T-cell (primary cell): ENCODE measurements at regions not wholly inside any gene's neighbourhood (a gene's known extent, or its start where the extent isn't known, plus 50 kb on each side); places are given as distances from the start of the nearest gene placed in this dataset.

Source experiments
- ATAC-seq, 4 experiments: fragments of 200-7000 bp in 3 of 4; fragments of 150-1000 bp in 1 of 4; cut with Tn5 transposase; replicated peaks in 1 of 4; 1 replicate in 3 of 4; 2 replicates in 1 of 4; pipeline ENCODE4 v1.10.0; 2021; ENCODE audit warnings: moderate library complexity in 3 of 4, mild to moderate bottlenecking in 2 of 4, moderate number of reproducible peaks in 1 of 4
- CTCF ChIA-PET, 2 donors: fragments of 300-600 bp; sonication (Branson Sonifier 250); formaldehyde crosslinking; loops; one replicate each; lab custom pipeline; 2022; ENCODE audit warnings: antibody characterized with exemption in 2 of 2; lab: Charles Lee
- POLR2A ChIA-PET, 2 donors: fragments of 300-600 bp; sonication (Branson Sonifier 250); formaldehyde crosslinking; loops; one replicate each; lab custom pipeline; 2022; ENCODE audit warnings: antibody characterized with exemption in 2 of 2; lab: Charles Lee
- DNase-seq, 35 experiments: peaks; one replicate each; pipeline versions ENCODE4 v3.0.0 to v3.0.0-alpha.2; 2013 to 2023
- H3K27ac ChIP-seq: one replicate; pipeline ENCODE4 v1.5.1; 2013; ENCODE audit warnings: low read length
- H3K27me3 ChIP-seq, 2 experiments: replicated peaks in 1 of 2; 1 replicate in 1 of 2; 2 replicates in 1 of 2; pipeline versions ENCODE4 v1.6.1 to v1.7.0; 2013; ENCODE audit warnings: low read length in 1 of 2, mixed read lengths in 1 of 2; ENCODE audit not compliant: control insufficient read depth in 2 of 2, insufficient read depth in 2 of 2; ENCODE audit errors: extremely low read depth in 1 of 2
- H3K36me3 ChIP-seq, 2 donors: 1 replicate in 1 of 2; 2 replicates in 1 of 2; pipeline versions ENCODE4 v1.6.1 to v1.7.0; 2013; ENCODE audit warnings: low read length in 1 of 2; ENCODE audit not compliant: control insufficient read depth in 2 of 2, insufficient read depth in 1 of 2; ENCODE audit errors: extremely low read depth in 1 of 2
- H3K4me1 ChIP-seq, 2 experiments: 1 replicate in 1 of 2; 2 replicates in 1 of 2; pipeline versions ENCODE4 v1.6.1 to v1.7.0; 2013; ENCODE audit warnings: low read length in 2 of 2, mixed read lengths in 1 of 2; ENCODE audit not compliant: insufficient read depth in 2 of 2, control insufficient read depth in 1 of 2; ENCODE audit errors: extremely low read depth in 1 of 2
- H3K4me3 ChIP-seq, 2 donors: 1 replicate in 1 of 2; 2 replicates in 1 of 2; pipeline versions ENCODE4 v1.5.1 to v1.7.0; 2013; ENCODE audit warnings: mild to moderate bottlenecking in 2 of 2, low read length in 1 of 2, moderate library complexity in 1 of 2; ENCODE audit not compliant: control insufficient read depth in 1 of 2; ENCODE audit errors: extremely low read depth in 1 of 2
- H3K9me3 ChIP-seq: 2 replicates; pipeline ENCODE4 v1.7.0; 2013
- H3K27ac Mint-ChIP-seq, 2 donors: one replicate each; pipeline ENCODE4 v1.8.0; 2020 to 2021; ENCODE audit warnings: mild to moderate bottlenecking in 2 of 2, mixed read lengths in 2 of 2
- H3K27me3 Mint-ChIP-seq, 2 donors: one replicate each; pipeline ENCODE4 v1.8.0; 2021 to 2022; ENCODE audit warnings: mixed read lengths in 2 of 2
- H3K36me3 Mint-ChIP-seq: one replicate; pipeline ENCODE4 v1.8.0; 2021; ENCODE audit warnings: mixed read lengths
- H3K4me1 Mint-ChIP-seq, 3 donors: one replicate each; pipeline ENCODE4 v1.8.0; 2020 to 2022; ENCODE audit warnings: mixed read lengths in 3 of 3, mild to moderate bottlenecking in 1 of 3
- H3K4me3 Mint-ChIP-seq, 3 donors: one replicate each; pipeline ENCODE4 v1.8.0; 2020 to 2022; ENCODE audit warnings: mild to moderate bottlenecking in 3 of 3, mixed read lengths in 3 of 3, moderate library complexity in 3 of 3
- H3K9me3 Mint-ChIP-seq, 3 donors: one replicate each; pipeline ENCODE4 v1.8.0; 2020 to 2022; ENCODE audit warnings: mixed read lengths in 3 of 3
- WGBS: methylation state at CpG from one replicate; pipeline ENCODE4 v1.1.5; 2013; ENCODE audit warnings: missing lambda C conversion rate; ENCODE audit not compliant: insufficient coverage; 5-methylcytosine and 5-hydroxymethylcytosine counted together

DNA sequence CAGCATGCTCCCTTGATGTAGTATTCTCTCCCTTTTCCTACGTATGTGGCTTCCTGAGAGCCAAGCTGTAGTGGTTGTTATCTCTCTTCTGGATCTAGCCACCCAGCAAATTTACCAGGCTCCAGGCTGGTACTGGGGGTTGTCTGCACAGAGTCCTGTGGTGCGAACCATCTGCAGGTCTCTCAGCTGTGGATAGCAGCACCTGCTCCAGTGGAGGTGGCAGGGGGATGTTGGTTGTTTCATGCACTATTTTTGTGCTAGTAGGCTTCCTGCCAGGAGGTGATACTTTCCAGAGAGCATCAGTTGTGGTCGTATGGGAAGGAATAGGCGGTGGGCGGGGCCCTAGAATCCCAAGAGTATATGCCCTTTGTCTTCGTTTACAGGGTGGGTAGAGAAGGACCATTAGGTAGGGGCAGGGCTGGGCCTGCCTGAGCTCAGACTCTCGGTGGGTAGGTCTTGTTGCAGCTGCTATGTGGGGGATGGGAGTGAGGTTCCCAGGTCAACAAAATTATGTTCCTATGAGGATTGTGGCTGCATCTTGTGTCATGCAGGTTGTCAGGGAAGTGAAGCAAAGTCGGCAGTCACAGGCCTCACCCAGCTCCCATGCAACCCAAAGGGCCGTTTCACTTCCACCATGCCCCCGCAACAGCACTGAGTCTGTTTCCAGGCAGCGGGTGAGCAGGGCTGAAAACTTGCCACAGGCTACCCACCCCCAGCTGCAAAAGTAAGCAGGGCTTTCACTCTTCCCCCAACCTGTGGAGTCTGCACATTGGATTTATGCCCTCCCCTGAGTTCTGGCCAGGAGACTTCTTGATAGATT lies 1139.5 kb downstream of the BCL11A start:
- no peaks in the 10 kb centered on the region for H3K4me1 Mint-ChIP-seq
- H3K4me3 Mint-ChIP-seq = no peak overlapping the region
- ATAC-seq (no peak), DNase-seq (peak in 1 of 35 experiments; percentile 2)
- H3K36me3 Mint-ChIP-seq = no peaks in the 10 kb centered on the region
- H3K27ac ChIP-seq = no peak overlapping the region
- peaks cover 0 to 2% of the 10 kb centered on the region in 2 donors for H3K27me3 Mint-ChIP-seq
- peaks cover 18 to 38% (median 23%) of the 10 kb centered on the region in 3 donors for H3K9me3 Mint-ChIP-seq
- H3K9me3 ChIP-seq = peaks cover 4% of the 10 kb centered on the region
- H3K36me3 ChIP-seq = no peaks in the 10 kb centered on the region
- ChIA-PET CTCF (no interaction called here), POLR2A (no interaction called here)
- H3K27ac Mint-ChIP-seq = no peak overlapping the region
- H3K4me1 ChIP-seq = no peaks in the 10 kb centered on the region
- H3K27me3 ChIP-seq = peaks cover 0 to 9% of the 10 kb centered on the region in 2 experiments
- WGBS = 46% methylated on average over 8 of the region's 11 CpGs
- no peak overlapping the region for H3K4me3 ChIP-seq

GRCh38 chr2:59399126-59399525 lies 1154.3 kb downstream of the BCL11A start:
- peaks cover 3 to 12% (median 5%) of the 10 kb centered on the region in 3 donors for H3K9me3 Mint-ChIP-seq
- H3K36me3 Mint-ChIP-seq = no peaks in the 10 kb centered on the region
- Histone ChIP-seq H3K36me3 (no peaks in the 10 kb centered on the region), H3K27ac (no peak overlapping the region), H3K9me3 (no peaks in the 10 kb centered on the region), H3K4me3 (no peak overlapping the region), H3K4me1 (peaks cover 0 to 2% of the 10 kb centered on the region in 2 experiments), H3K27me3 (no peaks in the 10 kb centered on the region)
- ATAC-seq (no peak), DNase-seq (no peak)
- no CpG with 5 or more reads among the region's 2 CpGs for WGBS
- CTCF ChIA-PET = no interaction called here
- no peak overlapping the region for H3K27ac Mint-ChIP-seq
- no peaks in the 10 kb centered on the region for H3K27me3 Mint-ChIP-seq
- POLR2A ChIA-PET = no interaction called here
- no peak overlapping the region for H3K4me3 Mint-ChIP-seq
- H3K4me1 Mint-ChIP-seq = no peaks in the 10 kb centered on the region

- Histone ChIP-seq H3K36me3 (no peaks in the 10 kb centered on the region), H3K9me3 (no peaks in the 10 kb centered on the region), H3K4me3 (no peak overlapping the region), H3K4me1 (peaks cover 0 to 2% of the 10 kb centered on the region in 2 experiments), H3K27me3 (no peaks in the 10 kb centered on the region), H3K27ac (no peak overlapping the region)
- ChIA-PET POLR2A (no interaction called here), CTCF (no interaction called here)
- no peak for ATAC-seq
- no peak for DNase-seq
- H3K36me3 Mint-ChIP-seq = no peaks in the 10 kb centered on the region
- H3K27ac Mint-ChIP-seq = no peak overlapping the region
- H3K27me3 Mint-ChIP-seq = no peaks in the 10 kb centered on the region
- H3K9me3 Mint-ChIP-seq = peaks cover 3 to 8% (median 3%) of the 10 kb centered on the region in 3 donors
- H3K4me3 Mint-ChIP-seq = no peak overlapping the region
- no peaks in the 10 kb centered on the region for H3K4me1 Mint-ChIP-seq
These were observed 1155.4 kb downstream of the BCL11A start for GRCh38 chr2:59398081-59398480.

GRCh38 chr2:59395119-59395518 lies 1154.0 kb upstream of the FANCL start:
- H3K27me3 Mint-ChIP-seq = no peaks in the 10 kb centered on the region
- H3K4me3 Mint-ChIP-seq = no peak overlapping the region
- H3K27ac Mint-ChIP-seq = no peak overlapping the region
- H3K36me3 ChIP-seq = no peaks in the 10 kb centered on the region
- WGBS = 90% methylated on average over 4 of the region's 4 CpGs
- ATAC-seq = no peak
- ChIA-PET CTCF (no interaction called here), POLR2A (no interaction called here)
- no peaks in the 10 kb centered on the region for H3K36me3 Mint-ChIP-seq
- H3K9me3 Mint-ChIP-seq = peaks cover 3 to 14% (median 7%) of the 10 kb centered on the region in 3 donors
- peaks cover 0 to 2% of the 10 kb centered on the region in 2 experiments for H3K4me1 ChIP-seq
- no peaks in the 10 kb centered on the region for H3K27me3 ChIP-seq
- H3K9me3 ChIP-seq = no peaks in the 10 kb centered on the region
- no peak overlapping the region for H3K4me3 ChIP-seq
- no peak for DNase-seq
- no peak overlapping the region for H3K27ac ChIP-seq
- no peaks in the 10 kb centered on the region for H3K4me1 Mint-ChIP-seq

- H3K36me3 ChIP-seq = no peaks in the 10 kb centered on the region
- Mint-ChIP-seq H3K27me3 (no peaks in the 10 kb centered on the region), H3K36me3 (no peaks in the 10 kb centered on the region), H3K4me1 (no peaks in the 10 kb centered on the region), H3K9me3 (peaks cover 3 to 14% (median 7%) of the 10 kb centered on the region in 3 donors), H3K27ac (no peak overlapping the region), H3K4me3 (no peak overlapping the region)
- WGBS = no CpG with 5 or more reads among the region's 2 CpGs
- no peak overlapping the region for H3K4me3 ChIP-seq
- no peaks in the 10 kb centered on the region for H3K27me3 ChIP-seq
- CTCF ChIA-PET = no interaction called here
- DNase-seq = no peak
- no peak overlapping the region for H3K27ac ChIP-seq
- POLR2A ChIA-PET = no interaction called here
- no peak for ATAC-seq
- H3K4me1 ChIP-seq = no peaks in the 10 kb centered on the region
- H3K9me3 ChIP-seq = no peaks in the 10 kb centered on the region
These were observed 1150.8 kb upstream of the FANCL start for GRCh38 chr2:59391896-59392295.

DNA sequence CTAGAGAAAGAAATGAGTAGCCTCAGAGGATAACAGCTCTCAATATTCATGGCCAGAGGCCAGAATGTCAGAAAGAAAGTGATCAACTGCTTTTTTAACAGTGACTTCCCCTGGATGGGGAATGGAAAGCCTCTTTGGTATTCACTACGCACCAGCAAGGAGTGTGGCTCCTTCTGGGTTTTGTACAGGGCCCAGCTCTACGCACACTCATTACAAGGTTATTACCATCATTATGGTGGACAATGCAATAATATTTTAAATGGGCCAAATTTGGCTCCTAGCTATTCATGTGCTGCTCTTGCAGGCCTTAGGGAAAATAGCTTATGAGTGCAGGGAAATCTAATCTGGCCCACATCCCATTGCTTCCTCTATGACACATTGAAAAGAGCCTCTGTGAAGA lies 1149.5 kb upstream of the FANCL start:
- Mint-ChIP-seq H3K27me3 (no peaks in the 10 kb centered on the region), H3K36me3 (no peaks in the 10 kb centered on the region), H3K27ac (no peak overlapping the region), H3K9me3 (peaks cover 3 to 10% (median 7%) of the 10 kb centered on the region in 3 donors), H3K4me3 (no peak overlapping the region), H3K4me1 (no peaks in the 10 kb centered on the region)
- DNase-seq (no peak), ATAC-seq (no peak)
- H3K4me3 ChIP-seq = no peak overlapping the region
- POLR2A ChIA-PET = no interaction called here
- H3K27me3 ChIP-seq = no peaks in the 10 kb centered on the region
- no CpG with 5 or more reads among the region's 2 CpGs for WGBS
- CTCF ChIA-PET = no interaction called here
- no peaks in the 10 kb centered on the region for H3K4me1 ChIP-seq
- H3K27ac ChIP-seq = no peak overlapping the region
- no peaks in the 10 kb centered on the region for H3K9me3 ChIP-seq
- H3K36me3 ChIP-seq = no peaks in the 10 kb centered on the region
